ENCODE measurements at regions not wholly inside any gene's neighbourhood (a gene's known extent, or its start where the extent isn't known, plus 50 kb on each side); places are given as distances from the start of the nearest gene placed in this dataset.

- Mint-ChIP-seq H3K27ac (no peak overlapping the region), H3K36me3 (ENCODE audit: low read depth) (no peaks in the 10 kb centered on the region), H3K27me3 (peaks cover 11% of the 10 kb centered on the region), H3K4me1 (no peaks in the 10 kb centered on the region), H3K4me3 (no peak overlapping the region), H3K9me3 (no peaks in the 10 kb centered on the region)
- CTCF ChIA-PET: no interaction called here
- DNase-seq: no peak
- POLR2A ChIA-PET: no interaction called here
Observed at GRCh38 chr6:81812401-81812800, 59.9 kb upstream of the TENT5A start.

DNA sequence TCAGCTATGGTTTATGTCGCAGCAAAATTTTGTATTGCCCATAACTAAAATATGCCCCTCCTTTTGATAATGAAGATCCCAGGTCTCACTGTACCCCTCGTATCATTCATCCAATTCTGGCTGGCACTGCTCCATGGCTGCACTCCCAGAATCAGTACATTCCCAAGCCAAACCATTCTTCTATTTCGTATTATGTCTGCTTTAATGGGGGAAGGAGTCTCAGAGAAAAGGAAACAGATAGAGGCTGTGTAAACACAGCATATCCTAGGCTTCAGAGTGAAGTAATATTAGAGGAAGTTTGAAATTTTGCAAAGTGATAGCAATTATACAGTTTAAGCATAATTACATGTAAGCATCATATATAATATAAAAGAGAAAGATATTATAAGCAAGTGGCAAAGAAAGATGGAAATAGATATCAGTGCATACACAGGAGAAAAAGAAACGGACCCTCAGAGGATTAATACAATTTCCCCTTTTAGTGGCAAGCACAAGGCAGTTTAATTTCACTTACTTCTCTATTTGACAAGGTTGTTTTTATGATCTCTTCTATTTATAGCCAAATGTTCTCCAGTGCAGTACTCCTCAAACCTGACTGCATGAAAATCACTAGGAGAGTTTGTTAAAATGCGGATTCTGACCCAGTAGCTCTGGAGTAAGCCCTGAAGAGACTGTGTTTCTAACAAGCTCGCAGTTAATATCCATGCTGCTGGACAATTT lies 56.5 kb upstream of the TENT5A start:
- Mint-ChIP-seq H3K36me3 (ENCODE audit: low read depth) (no peaks in the 10 kb centered on the region), H3K4me1 (no peaks in the 10 kb centered on the region), H3K9me3 (no peaks in the 10 kb centered on the region), H3K27ac (no peak overlapping the region), H3K27me3 (peaks cover 11% of the 10 kb centered on the region), H3K4me3 (no peak overlapping the region)
- ChIA-PET POLR2A (no interaction called here), CTCF (no interaction called here)
- DNase-seq: no peak

DNA sequence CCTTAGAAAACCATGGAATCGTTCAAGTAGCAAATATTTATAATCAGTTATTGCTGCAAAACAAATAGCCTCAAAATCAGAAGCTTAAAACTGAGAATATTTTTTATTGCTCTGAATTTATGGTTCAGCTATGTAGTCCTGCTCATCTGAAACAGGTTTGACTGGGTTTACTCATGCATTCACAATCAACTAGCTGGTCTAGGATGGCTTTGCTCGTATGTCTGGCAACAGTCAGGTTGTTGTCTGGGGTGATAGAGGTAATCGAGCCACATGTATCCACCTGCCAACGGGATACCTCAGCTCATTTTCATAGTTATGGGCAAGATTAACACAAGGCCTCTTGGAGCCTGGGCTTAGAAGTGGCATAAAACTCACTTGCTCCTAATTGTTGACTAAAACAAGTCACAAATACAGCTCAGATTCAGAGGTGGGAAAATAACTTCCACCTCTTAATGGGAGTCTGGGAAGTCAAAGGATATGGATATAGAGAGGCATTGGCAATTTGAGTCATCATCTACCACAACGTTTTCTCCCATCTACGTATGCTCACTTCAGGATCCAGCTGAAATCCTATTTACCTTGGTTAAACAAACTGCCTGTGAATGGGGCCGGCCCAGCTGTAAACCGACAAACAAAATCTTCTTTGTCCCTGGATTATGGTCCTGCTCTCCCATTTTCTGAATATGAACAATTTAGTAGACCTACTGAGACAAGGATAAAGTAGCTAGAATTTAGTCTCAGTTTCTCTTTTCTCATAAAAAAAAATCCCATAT lies 54.5 kb upstream of the TENT5A start:
- Mint-ChIP-seq H3K4me3 (no peak overlapping the region), H3K4me1 (no peaks in the 10 kb centered on the region), H3K9me3 (no peaks in the 10 kb centered on the region), H3K27me3 (peaks cover 6% of the 10 kb centered on the region), H3K36me3 (ENCODE audit: low read depth) (no peaks in the 10 kb centered on the region), H3K27ac (no peak overlapping the region)
- DNase-seq: no peak
- ChIA-PET POLR2A (interaction anchor here (0.6 kb wide), 1 partner anchor 1028 kb away, joined by 3 read pairs; no protein-coding TSS in a partner anchor), CTCF (interaction anchor here (1.0 kb wide), 1 partner anchor 11 kb away, joined by 3 read pairs; no protein-coding TSS in a partner anchor)

DNA sequence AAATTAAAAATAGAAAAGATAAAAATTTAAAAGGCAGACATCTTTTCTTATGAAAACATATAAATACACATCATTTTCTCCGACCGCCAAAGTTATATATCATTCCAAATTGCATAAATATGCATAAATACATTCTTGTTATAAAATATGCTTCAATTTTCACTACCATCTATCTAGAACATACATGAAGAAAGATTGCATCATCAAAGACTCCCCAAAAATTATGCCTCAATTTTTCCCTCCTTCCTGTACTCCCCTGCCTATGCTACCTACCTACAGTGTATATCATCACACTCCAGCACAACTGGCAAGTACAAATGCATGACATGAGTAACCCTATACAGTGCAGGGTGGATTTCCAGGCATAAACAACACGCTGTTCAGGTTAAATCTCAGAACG lies 49.9 kb upstream of the TENT5A start:
- H3K9me3 Mint-ChIP-seq: no peaks in the 10 kb centered on the region
- H3K36me3 Mint-ChIP-seq (ENCODE audit: low read depth): no peaks in the 10 kb centered on the region
- CTCF ChIA-PET: no interaction called here
- DNase-seq: no peak
- POLR2A ChIA-PET: no interaction called here
- H3K27me3 Mint-ChIP-seq: no peaks in the 10 kb centered on the region
- H3K27ac Mint-ChIP-seq: no peak overlapping the region
- no peak overlapping the region for H3K4me3 Mint-ChIP-seq
- H3K4me1 Mint-ChIP-seq: no peaks in the 10 kb centered on the region
